GM06990 (cell line): ENCODE measurements at regions not wholly inside any gene's neighbourhood (a gene's known extent, or its start where the extent isn't known, plus 50 kb on each side); places are given as distances from the start of the nearest gene placed in this dataset.

ENCODE experiments used
- DNase-seq: peaks from one replicate; pipeline ENCODE4 v3.0.0-alpha.2; 2011; ENCODE audit not compliant: insufficient read length; ENCODE audit errors: extremely low read depth
- H3K27me3 ChIP-seq: replicated peaks from 2 replicates; pipeline ENCODE4 v1.6.0; 2011; ENCODE audit warnings: low read length; ENCODE audit not compliant: control insufficient read depth, insufficient read depth
- H3K36me3 ChIP-seq: 2 replicates; pipeline ENCODE4 v1.5.1; 2011; ENCODE audit warnings: low read length; ENCODE audit not compliant: control insufficient read depth, insufficient read depth
- H3K4me3 ChIP-seq: replicated peaks from 2 replicates; pipeline ENCODE4 v1.5.1; 2011; ENCODE audit warnings: low read depth, mild to moderate bottlenecking, control low read depth, low read length
- CTCF ChIP-seq: IDR thresholded peaks from 2 replicates; pipeline ENCODE4 v1.5.1; 2011; ENCODE audit warnings: low read length, control low read depth, mild to moderate bottlenecking, inconsistent platforms; ENCODE audit not compliant: insufficient read depth, poor library complexity, severe bottlenecking

- H3K27me3 ChIP-seq: no peaks in the 10 kb centered on the region
- DNase-seq: no peak
- H3K36me3 ChIP-seq: no peaks in the 10 kb centered on the region
- TF ChIP-seq CTCF: no peak
- H3K4me3 ChIP-seq: no peak overlapping the region
Measured at GRCh38 chr19:28535352-28535775, 677.6 kb downstream of the UQCRFS1 start.

GRCh38 chr19:28534766-28535351 is 678.1 kb downstream of the UQCRFS1 start:
- no peak overlapping the region for H3K4me3 ChIP-seq
- no peak for DNase-seq
- H3K36me3 ChIP-seq: no peaks in the 10 kb centered on the region
- no peaks in the 10 kb centered on the region for H3K27me3 ChIP-seq
- no peak for TF ChIP-seq CTCF

DNA sequence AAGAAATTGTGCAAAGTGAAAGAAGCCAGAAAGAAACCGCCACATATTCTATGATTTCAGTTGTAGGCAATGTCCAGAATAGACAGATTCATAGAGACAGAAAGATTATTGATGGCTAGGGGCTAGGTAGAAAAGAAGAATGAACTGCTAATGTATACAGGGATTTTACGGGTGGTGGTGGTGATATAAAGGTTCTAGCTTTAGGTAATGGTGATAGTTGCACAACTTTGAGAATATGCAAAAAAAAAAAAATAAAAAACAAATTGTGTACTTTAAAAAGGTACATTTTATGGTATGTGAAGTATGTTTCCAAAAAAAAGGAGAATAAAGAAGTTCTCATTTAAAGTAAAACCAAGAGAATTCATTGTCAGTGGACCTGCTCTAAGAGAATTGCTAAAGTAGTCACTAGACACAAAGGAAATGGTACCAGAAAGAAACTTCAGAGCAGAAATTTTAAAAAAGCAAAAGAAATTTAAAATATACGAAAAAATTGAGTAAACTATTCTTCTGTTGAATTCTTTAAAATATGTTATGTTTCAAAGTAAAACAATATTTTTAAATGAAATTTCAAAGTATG is 680.1 kb downstream of the UQCRFS1 start:
- H3K4me3 ChIP-seq: no peak overlapping the region
- H3K36me3 ChIP-seq: no peaks in the 10 kb centered on the region
- TF ChIP-seq CTCF: no peak
- no peak for DNase-seq
- H3K27me3 ChIP-seq: no peaks in the 10 kb centered on the region

DNA sequence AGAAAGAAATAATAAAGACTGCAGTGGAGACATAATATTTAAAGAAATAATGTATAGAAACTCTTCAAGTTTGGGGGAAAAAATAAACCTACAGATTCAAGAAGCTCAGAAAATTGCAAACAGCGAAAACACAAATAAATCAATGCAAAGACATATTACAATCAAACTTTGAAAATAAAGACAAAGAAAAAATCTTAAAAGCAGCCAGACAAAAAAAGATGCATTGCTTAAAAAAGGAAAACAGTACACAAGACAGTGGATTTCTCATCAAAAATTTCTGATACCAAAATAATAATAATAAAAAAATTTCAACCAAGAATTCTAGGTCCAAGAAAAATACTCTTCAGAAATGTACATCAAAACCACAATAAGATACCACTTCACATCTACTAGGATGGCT is 681.0 kb downstream of the UQCRFS1 start:
- TF ChIP-seq CTCF: no peak
- Histone ChIP-seq H3K4me3 (no peak overlapping the region), H3K36me3 (no peaks in the 10 kb centered on the region), H3K27me3 (no peaks in the 10 kb centered on the region)
- DNase-seq: no peak

GRCh38 chr19:28530406-28531035 is 682.4 kb downstream of the UQCRFS1 start:
- Histone ChIP-seq H3K4me3 (no peak overlapping the region), H3K36me3 (no peaks in the 10 kb centered on the region), H3K27me3 (no peaks in the 10 kb centered on the region)
- no peak for DNase-seq
- no peak for TF ChIP-seq CTCF
